ENCODE measurements at regions not wholly inside any gene's neighbourhood (a gene's known extent, or its start where the extent isn't known, plus 50 kb on each side); places are given as distances from the start of the nearest gene placed in this dataset.
"Not testable (repeated sequence)": the region's sequence is repeated elsewhere in the genome, so short reads cannot be mapped to it uniquely, and the experiment has no call there.

- ATAC-seq, result no peak
- TF ChIP-seq CTCF (IDR thresholded peaks at IDR 0.05), result no peak
- Histone ChIP-seq H3K27me3 (ENCODE audit: insufficient read depth in 3 of 3, low read length in 2 of 3) (no peaks in the 10 kb centered on the region), H3K9me3 (no peaks in the 10 kb centered on the region), H3K4me3 (no peak overlapping the region), H3K27ac (no peak overlapping the region), H3K4me1 (no peaks in the 10 kb centered on the region), H3K36me3 (ENCODE audit: insufficient read depth in 1 of 2, low read depth in 1 of 2) (no peaks in the 10 kb centered on the region)
- intact Hi-C loops (cut with DNase I), result no loop called here
- DNase-seq, result no peak
- WGBS, 3 donors, result 95 to 99% (median 95%) methylated on average over 1 of the region's 1 CpG
Observed at GRCh38 chr5:100682625-100683024, 147.5 kb downstream of the FAM174A start.

- 67 to 82% (median 81%) methylated on average over 3 of the region's 3 CpGs for WGBS, 3 donors
- ATAC-seq, result no peak
- Histone ChIP-seq H3K9me3 (no peaks in the 10 kb centered on the region), H3K27me3 (ENCODE audit: insufficient read depth in 3 of 3, low read length in 2 of 3) (no peaks in the 10 kb centered on the region), H3K4me1 (no peaks in the 10 kb centered on the region), H3K36me3 (ENCODE audit: insufficient read depth in 1 of 2, low read depth in 1 of 2) (no peaks in the 10 kb centered on the region), H3K27ac (no peak overlapping the region), H3K4me3 (no peak overlapping the region)
- intact Hi-C loops (cut with DNase I), result no loop called here
- DNase-seq, result no peak
- no peak for TF ChIP-seq CTCF (IDR thresholded peaks at IDR 0.05)
Observed at GRCh38 chr5:100683881-100684280, 148.7 kb downstream of the FAM174A start.

- H3K36me3 ChIP-seq (ENCODE audit: insufficient read depth in 1 of 2, low read depth in 1 of 2); DNase-seq; H3K4me1 ChIP-seq; H3K27ac ChIP-seq; intact Hi-C loops (cut with DNase I); ATAC-seq; H3K27me3 ChIP-seq (ENCODE audit: insufficient read depth in 3 of 3, low read length in 2 of 3); H3K9me3 ChIP-seq; H3K4me3 ChIP-seq: not testable (repeated sequence)
- 96 to 97% (median 96%) methylated on average over 2 of the region's 2 CpGs for WGBS, 3 donors
Observed at GRCh38 chr5:100685122-100685521, 149.9 kb downstream of the FAM174A start.

- ATAC-seq; H3K9me3 ChIP-seq; DNase-seq; H3K36me3 ChIP-seq (ENCODE audit: insufficient read depth in 1 of 2, low read depth in 1 of 2); intact Hi-C loops (cut with DNase I); H3K4me3 ChIP-seq; H3K27me3 ChIP-seq (ENCODE audit: insufficient read depth in 3 of 3, low read length in 2 of 3); H3K27ac ChIP-seq; H3K4me1 ChIP-seq: not testable (repeated sequence)
- 88 to 96% (median 93%) methylated on average over 16 to 26 of the region's 26 CpGs for WGBS, 3 donors
Observed at GRCh38 chr5:100688834-100689233, 153.7 kb downstream of the FAM174A start.

GRCh38 chr5:100690036-100690560, 154.9 kb downstream of the FAM174A start:
- no peaks in the 10 kb centered on the region for H3K27me3 ChIP-seq (ENCODE audit: insufficient read depth in 3 of 3, low read length in 2 of 3)
- H3K27ac ChIP-seq, result no peak overlapping the region
- intact Hi-C loops (cut with DNase I), result no loop called here
- TF ChIP-seq CTCF (IDR thresholded peaks at IDR 0.05), result no peak
- 84 to 89% (median 87%) methylated on average over 4 of the region's 4 CpGs for WGBS, 3 donors
- no peaks in the 10 kb centered on the region for H3K36me3 ChIP-seq (ENCODE audit: insufficient read depth in 1 of 2, low read depth in 1 of 2)
- DNase-seq (no peak), ATAC-seq (no peak)
- H3K9me3 ChIP-seq, result no peaks in the 10 kb centered on the region
- H3K4me3 ChIP-seq, result no peak overlapping the region
- H3K4me1 ChIP-seq, result no peaks in the 10 kb centered on the region

GRCh38 chr5:100691085-100691484, 155.9 kb downstream of the FAM174A start:
- Histone ChIP-seq H3K4me3 (no peak overlapping the region), H3K4me1 (no peaks in the 10 kb centered on the region), H3K36me3 (ENCODE audit: insufficient read depth in 1 of 2, low read depth in 1 of 2) (no peaks in the 10 kb centered on the region), H3K27ac (no peak overlapping the region), H3K27me3 (ENCODE audit: insufficient read depth in 3 of 3, low read length in 2 of 3) (no peaks in the 10 kb centered on the region), H3K9me3 (no peaks in the 10 kb centered on the region)
- DNase-seq (no peak), ATAC-seq (no peak)
- TF ChIP-seq CTCF (IDR thresholded peaks at IDR 0.05), result no peak
- intact Hi-C loops (cut with DNase I), result no loop called here

All from psoas muscle (tissue), 7 donors.